ENCODE measurements at regions not wholly inside any gene's neighbourhood (a gene's known extent, or its start where the extent isn't known, plus 50 kb on each side); places are given as distances from the start of the nearest gene placed in this dataset.

GRCh38 chr2:14861181-14861580, 228.7 kb downstream of the LRATD1 start:
- POLR2A ChIA-PET, result no interaction called here
- peaks cover 4% of the 10 kb centered on the region for H3K9me3 Mint-ChIP-seq (ENCODE audit: insufficient read depth)

DNA sequence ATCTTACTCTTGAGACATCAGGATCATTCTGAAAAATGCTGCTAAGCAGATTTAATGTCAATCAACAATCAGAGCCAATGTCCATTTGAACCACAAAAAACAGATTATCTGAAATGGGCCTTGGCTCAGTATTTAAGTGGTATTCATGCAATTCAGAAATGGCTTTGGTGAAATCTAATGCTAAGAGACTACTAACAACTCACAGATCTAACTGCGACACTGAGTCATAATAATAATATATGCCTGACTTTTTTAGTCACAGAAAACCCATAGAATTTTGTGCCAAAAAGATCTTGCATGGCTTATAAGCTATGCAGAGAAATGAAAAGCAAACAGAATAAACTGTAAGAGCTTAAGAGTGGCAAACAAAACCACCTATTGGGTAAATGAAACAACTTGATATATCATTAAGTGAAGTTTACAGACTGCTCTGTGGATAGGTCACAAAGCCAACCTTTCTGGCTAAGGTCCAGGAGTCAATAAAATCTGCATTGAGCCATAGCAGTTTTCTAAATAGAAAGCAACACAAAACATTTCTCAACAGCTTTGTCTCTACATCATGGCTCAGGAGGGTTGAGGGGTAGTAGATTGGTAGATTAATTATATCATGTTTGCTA, 234.3 kb downstream of the LRATD1 start:
- H4K20me1 ChIP-seq (ENCODE audit: control insufficient read depth, insufficient read depth, low read length, poor library complexity, severe bottlenecking), result no peaks in the 10 kb centered on the region
- no peaks in the 10 kb centered on the region for H3K79me2 ChIP-seq (ENCODE audit: control insufficient read depth, insufficient read depth, low read length)
- H3K4me1 ChIP-seq (ENCODE audit: control insufficient read depth in 2 of 2, insufficient read depth in 2 of 2, low read length in 2 of 2), result no peaks in the 10 kb centered on the region
- Mint-ChIP-seq H3K27ac (no peak overlapping the region), H3K4me1 (no peaks in the 10 kb centered on the region), H3K27me3 (no peaks in the 10 kb centered on the region), H3K4me3 (no peak overlapping the region), H3K9me3 (ENCODE audit: insufficient read depth) (no peaks in the 10 kb centered on the region)
- no peaks in the 10 kb centered on the region for H3K36me3 ChIP-seq (replicated peaks in 1 of 2; ENCODE audit: control extremely low read depth in 1 of 2, control insufficient read depth in 1 of 2, extremely low read depth in 1 of 2, insufficient read depth in 2 of 2, low read length in 1 of 2)
- no peak for TF ChIP-seq EZH2 (IDR thresholded peaks at IDR 0.05; ENCODE audit: borderline replicate concordance, insufficient read depth, low read depth, low read length, poor library complexity, severe bottlenecking)
- TF ChIP-seq, protein P1, sequence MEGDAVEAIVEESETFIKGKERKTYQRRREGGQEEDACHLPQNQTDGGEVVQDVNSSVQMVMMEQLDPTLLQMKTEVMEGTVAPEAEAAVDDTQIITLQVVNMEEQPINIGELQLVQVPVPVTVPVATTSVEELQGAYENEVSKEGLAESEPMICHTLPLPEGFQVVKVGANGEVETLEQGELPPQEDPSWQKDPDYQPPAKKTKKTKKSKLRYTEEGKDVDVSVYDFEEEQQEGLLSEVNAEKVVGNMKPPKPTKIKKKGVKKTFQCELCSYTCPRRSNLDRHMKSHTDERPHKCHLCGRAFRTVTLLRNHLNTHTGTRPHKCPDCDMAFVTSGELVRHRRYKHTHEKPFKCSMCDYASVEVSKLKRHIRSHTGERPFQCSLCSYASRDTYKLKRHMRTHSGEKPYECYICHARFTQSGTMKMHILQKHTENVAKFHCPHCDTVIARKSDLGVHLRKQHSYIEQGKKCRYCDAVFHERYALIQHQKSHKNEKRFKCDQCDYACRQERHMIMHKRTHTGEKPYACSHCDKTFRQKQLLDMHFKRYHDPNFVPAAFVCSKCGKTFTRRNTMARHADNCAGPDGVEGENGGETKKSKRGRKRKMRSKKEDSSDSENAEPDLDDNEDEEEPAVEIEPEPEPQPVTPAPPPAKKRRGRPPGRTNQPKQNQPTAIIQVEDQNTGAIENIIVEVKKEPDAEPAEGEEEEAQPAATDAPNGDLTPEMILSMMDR (IDR thresholded peaks at IDR 0.05), result no peak
- no CpG with 5 or more reads among the region's 1 CpG for WGBS (ENCODE audit: insufficient coverage)
- H2AFZ ChIP-seq (ENCODE audit: insufficient read depth, low read depth, low read length, poor library complexity, severe bottlenecking), result no peak overlapping the region
- intact Hi-C loops (cut with micrococcal nuclease), result no loop called here
- ChIA-PET CTCF (no interaction called here), POLR2A (no interaction called here)
- no peaks in the 10 kb centered on the region for H3K9me3 ChIP-seq (ENCODE audit: control extremely low read depth in 1 of 3, control insufficient read depth in 2 of 3, insufficient read depth in 1 of 3, low read length in 2 of 3)
- no peak overlapping the region for H3K27ac ChIP-seq (ENCODE audit: low read length in 2 of 2)
- H3K4me2 ChIP-seq (replicated peaks; ENCODE audit: low read depth, low read length, poor library complexity, severe bottlenecking), result no peak overlapping the region
- no peak for DNase-seq
- no peaks in the 10 kb centered on the region for H3K27me3 ChIP-seq (replicated peaks in 1 of 4; ENCODE audit: control extremely low read depth in 1 of 4, control insufficient read depth in 3 of 4, insufficient read depth in 4 of 4, low read length in 3 of 4)
- no peak overlapping the region for H3K9ac ChIP-seq (ENCODE audit: low read length)
- no peak for ATAC-seq (ENCODE audit: low read depth)
- no peak overlapping the region for H3K4me3 ChIP-seq (ENCODE audit: control extremely low read depth in 1 of 5, extremely low read depth in 1 of 5, insufficient read depth in 1 of 5, low read depth in 2 of 5, low read length in 4 of 5)

More at GRCh38 chr2:14861181-14861580, 228.7 kb downstream of the LRATD1 start:
- H3K27me3 ChIP-seq (replicated peaks in 1 of 4; ENCODE audit: control extremely low read depth in 1 of 4, control insufficient read depth in 3 of 4, insufficient read depth in 4 of 4, low read length in 3 of 4), result no peaks in the 10 kb centered on the region
- H3K36me3 ChIP-seq (replicated peaks in 1 of 2; ENCODE audit: control extremely low read depth in 1 of 2, control insufficient read depth in 1 of 2, extremely low read depth in 1 of 2, insufficient read depth in 2 of 2, low read length in 1 of 2), result no peaks in the 10 kb centered on the region
- Mint-ChIP-seq H3K4me3 (no peak overlapping the region), H3K27ac (no peak overlapping the region), H3K4me1 (no peaks in the 10 kb centered on the region), H3K27me3 (no peaks in the 10 kb centered on the region)
- CTCF ChIA-PET, result no interaction called here
- DNase-seq (no peak), ATAC-seq (ENCODE audit: low read depth) (no peak)
- H3K79me2 ChIP-seq (ENCODE audit: control insufficient read depth, insufficient read depth, low read length), result no peaks in the 10 kb centered on the region
- WGBS (ENCODE audit: insufficient coverage), result 79% methylated on average over 2 of the region's 3 CpGs
- no peak overlapping the region for H2AFZ ChIP-seq (ENCODE audit: insufficient read depth, low read depth, low read length, poor library complexity, severe bottlenecking)
- TF ChIP-seq EZH2 (IDR thresholded peaks at IDR 0.05; ENCODE audit: borderline replicate concordance, insufficient read depth, low read depth, low read length, poor library complexity, severe bottlenecking), result no peak
- TF ChIP-seq, protein P1 (IDR thresholded peaks at IDR 0.05), result no peak
- H3K9ac ChIP-seq (ENCODE audit: low read length), result no peak overlapping the region
- intact Hi-C loops (cut with micrococcal nuclease), result no loop called here
- no peaks in the 10 kb centered on the region for H3K4me1 ChIP-seq (ENCODE audit: control insufficient read depth in 2 of 2, insufficient read depth in 2 of 2, low read length in 2 of 2)
- no peak overlapping the region for H3K27ac ChIP-seq (ENCODE audit: low read length in 2 of 2)
- peaks cover 0 to 4% (median 1%) of the 10 kb centered on the region in 3 donors for H3K9me3 ChIP-seq (ENCODE audit: control extremely low read depth in 1 of 3, control insufficient read depth in 2 of 3, insufficient read depth in 1 of 3, low read length in 2 of 3)
- H4K20me1 ChIP-seq (ENCODE audit: control insufficient read depth, insufficient read depth, low read length, poor library complexity, severe bottlenecking), result no peaks in the 10 kb centered on the region
- no peak overlapping the region for H3K4me2 ChIP-seq (replicated peaks; ENCODE audit: low read depth, low read length, poor library complexity, severe bottlenecking)
- H3K4me3 ChIP-seq (ENCODE audit: control extremely low read depth in 1 of 5, extremely low read depth in 1 of 5, insufficient read depth in 1 of 5, low read depth in 2 of 5, low read length in 4 of 5), result no peak overlapping the region

All from B cell (primary cell).